ENCODE measurements at regions not wholly inside any gene's neighbourhood (a gene's known extent, or its start where the extent isn't known, plus 50 kb on each side); places are given as distances from the start of the nearest gene placed in this dataset.

- Histone ChIP-seq H3K4me3 (ENCODE audit: low read depth in 1 of 2, low read length in 2 of 2) (no peak overlapping the region), H3K9me3 (ENCODE audit: control insufficient read depth in 1 of 2, low read length in 2 of 2) (no peaks in the 10 kb centered on the region), H3K36me3 (ENCODE audit: control insufficient read depth in 1 of 2, insufficient read depth in 2 of 2, low read length in 2 of 2) (no peaks in the 10 kb centered on the region), H3K27ac (ENCODE audit: low read length) (no peak overlapping the region), H3K27me3 (ENCODE audit: low read depth, low read length) (no peaks in the 10 kb centered on the region), H3K4me1 (ENCODE audit: control insufficient read depth in 1 of 2, insufficient read depth in 2 of 2, low read length in 2 of 2) (peaks cover 0 to 11% of the 10 kb centered on the region in 2 donors)
These were observed 70.7 kb upstream of the UBE2E1 start for GRCh38 chr3:23735062-23735461.

- H3K4me3 ChIP-seq (ENCODE audit: low read depth in 1 of 2, low read length in 2 of 2): no peak overlapping the region
- H3K4me1 ChIP-seq (ENCODE audit: control insufficient read depth in 1 of 2, insufficient read depth in 2 of 2, low read length in 2 of 2): peaks cover 0 to 11% of the 10 kb centered on the region in 2 donors
- H3K27ac ChIP-seq (ENCODE audit: low read length): no peak overlapping the region
- H3K27me3 ChIP-seq (ENCODE audit: low read depth, low read length): no peaks in the 10 kb centered on the region
- no peaks in the 10 kb centered on the region for H3K36me3 ChIP-seq (ENCODE audit: control insufficient read depth in 1 of 2, insufficient read depth in 2 of 2, low read length in 2 of 2)
- no peaks in the 10 kb centered on the region for H3K9me3 ChIP-seq (ENCODE audit: control insufficient read depth in 1 of 2, low read length in 2 of 2)
These were observed 70.0 kb upstream of the UBE2E1 start for GRCh38 chr3:23735535-23736326.

GRCh38 chr3:23738944-23739343 lies 66.8 kb upstream of the UBE2E1 start:
- no peaks in the 10 kb centered on the region for H3K9me3 ChIP-seq (ENCODE audit: control insufficient read depth in 1 of 2, low read length in 2 of 2)
- peaks cover 0 to 11% of the 10 kb centered on the region in 2 donors for H3K4me1 ChIP-seq (ENCODE audit: control insufficient read depth in 1 of 2, insufficient read depth in 2 of 2, low read length in 2 of 2)
- no peaks in the 10 kb centered on the region for H3K27me3 ChIP-seq (ENCODE audit: low read depth, low read length)
- no peak overlapping the region for H3K27ac ChIP-seq (ENCODE audit: low read length)
- H3K36me3 ChIP-seq (ENCODE audit: control insufficient read depth in 1 of 2, insufficient read depth in 2 of 2, low read length in 2 of 2): no peaks in the 10 kb centered on the region
- no peak overlapping the region for H3K4me3 ChIP-seq (ENCODE audit: low read depth in 1 of 2, low read length in 2 of 2)

- Histone ChIP-seq H3K27ac (ENCODE audit: low read length) (no peak overlapping the region), H3K4me3 (ENCODE audit: low read depth in 1 of 2, low read length in 2 of 2) (no peak overlapping the region)
These were observed 66.2 kb upstream of the UBE2E1 start for GRCh38 chr3:23739536-23739935.

GRCh38 chr3:23740517-23740965 lies 65.2 kb upstream of the UBE2E1 start:
- no peaks in the 10 kb centered on the region for H3K27me3 ChIP-seq (ENCODE audit: low read depth, low read length)
- H3K4me1 ChIP-seq (ENCODE audit: control insufficient read depth in 1 of 2, insufficient read depth in 2 of 2, low read length in 2 of 2): peaks cover 0 to 10% of the 10 kb centered on the region in 2 donors
- H3K9me3 ChIP-seq (ENCODE audit: control insufficient read depth in 1 of 2, low read length in 2 of 2): no peaks in the 10 kb centered on the region
- no peaks in the 10 kb centered on the region for H3K36me3 ChIP-seq (ENCODE audit: control insufficient read depth in 1 of 2, insufficient read depth in 2 of 2, low read length in 2 of 2)
- no peak overlapping the region for H3K27ac ChIP-seq (ENCODE audit: low read length)
- H3K4me3 ChIP-seq (ENCODE audit: low read depth in 1 of 2, low read length in 2 of 2): no peak overlapping the region

More at GRCh38 chr3:23739536-23739935, 66.2 kb upstream of the UBE2E1 start:
- no peaks in the 10 kb centered on the region for H3K36me3 ChIP-seq (ENCODE audit: control insufficient read depth in 1 of 2, insufficient read depth in 2 of 2, low read length in 2 of 2)
- no peaks in the 10 kb centered on the region for H3K27me3 ChIP-seq (ENCODE audit: low read depth, low read length)
- peaks cover 0 to 11% of the 10 kb centered on the region in 2 donors for H3K4me1 ChIP-seq (ENCODE audit: control insufficient read depth in 1 of 2, insufficient read depth in 2 of 2, low read length in 2 of 2)
- no peaks in the 10 kb centered on the region for H3K9me3 ChIP-seq (ENCODE audit: control insufficient read depth in 1 of 2, low read length in 2 of 2)

GRCh38 chr3:23741036-23741706 lies 64.6 kb upstream of the UBE2E1 start:
- no peak overlapping the region for H3K4me3 ChIP-seq (ENCODE audit: low read depth in 1 of 2, low read length in 2 of 2)
- H3K9me3 ChIP-seq (ENCODE audit: control insufficient read depth in 1 of 2, low read length in 2 of 2): no peaks in the 10 kb centered on the region
- no peaks in the 10 kb centered on the region for H3K27me3 ChIP-seq (ENCODE audit: low read depth, low read length)
- H3K36me3 ChIP-seq (ENCODE audit: control insufficient read depth in 1 of 2, insufficient read depth in 2 of 2, low read length in 2 of 2): no peaks in the 10 kb centered on the region
- peaks cover 0 to 4% of the 10 kb centered on the region in 2 donors for H3K4me1 ChIP-seq (ENCODE audit: control insufficient read depth in 1 of 2, insufficient read depth in 2 of 2, low read length in 2 of 2)
- no peak overlapping the region for H3K27ac ChIP-seq (ENCODE audit: low read length)

- Histone ChIP-seq H3K4me1 (ENCODE audit: control insufficient read depth in 1 of 2, insufficient read depth in 2 of 2, low read length in 2 of 2) (peaks cover 0 to 4% of the 10 kb centered on the region in 2 donors), H3K27ac (ENCODE audit: low read length) (no peak overlapping the region), H3K4me3 (ENCODE audit: low read depth in 1 of 2, low read length in 2 of 2) (no peak overlapping the region), H3K27me3 (ENCODE audit: low read depth, low read length) (no peaks in the 10 kb centered on the region), H3K9me3 (ENCODE audit: control insufficient read depth in 1 of 2, low read length in 2 of 2) (no peaks in the 10 kb centered on the region), H3K36me3 (ENCODE audit: control insufficient read depth in 1 of 2, insufficient read depth in 2 of 2, low read length in 2 of 2) (no peaks in the 10 kb centered on the region)
These were observed 62.5 kb upstream of the UBE2E1 start for GRCh38 chr3:23743141-23743784.

- no peak overlapping the region for H3K4me3 ChIP-seq (ENCODE audit: low read depth in 1 of 2, low read length in 2 of 2)
- no peaks in the 10 kb centered on the region for H3K9me3 ChIP-seq (ENCODE audit: control insufficient read depth in 1 of 2, low read length in 2 of 2)
- H3K27me3 ChIP-seq (ENCODE audit: low read depth, low read length): no peaks in the 10 kb centered on the region
- H3K36me3 ChIP-seq (ENCODE audit: control insufficient read depth in 1 of 2, insufficient read depth in 2 of 2, low read length in 2 of 2): no peaks in the 10 kb centered on the region
- H3K4me1 ChIP-seq (ENCODE audit: control insufficient read depth in 1 of 2, insufficient read depth in 2 of 2, low read length in 2 of 2): peaks cover 0 to 3% of the 10 kb centered on the region in 2 donors
- H3K27ac ChIP-seq (ENCODE audit: low read length): no peak overlapping the region
These were observed 59.3 kb upstream of the UBE2E1 start for GRCh38 chr3:23746441-23746840.

- Histone ChIP-seq H3K36me3 (ENCODE audit: control insufficient read depth in 1 of 2, insufficient read depth in 2 of 2, low read length in 2 of 2) (no peaks in the 10 kb centered on the region), H3K27me3 (ENCODE audit: low read depth, low read length) (no peaks in the 10 kb centered on the region), H3K4me3 (ENCODE audit: low read depth in 1 of 2, low read length in 2 of 2) (no peak overlapping the region), H3K9me3 (ENCODE audit: control insufficient read depth in 1 of 2, low read length in 2 of 2) (no peaks in the 10 kb centered on the region), H3K27ac (ENCODE audit: low read length) (no peak overlapping the region), H3K4me1 (ENCODE audit: control insufficient read depth in 1 of 2, insufficient read depth in 2 of 2, low read length in 2 of 2) (peaks cover 0 to 3% of the 10 kb centered on the region in 2 donors)
These were observed 57.9 kb upstream of the UBE2E1 start for GRCh38 chr3:23747841-23748240.

GRCh38 chr3:23748398-23749110 lies 57.2 kb upstream of the UBE2E1 start:
- no peak overlapping the region for H3K27ac ChIP-seq (ENCODE audit: low read length)

GRCh38 chr3:23749609-23750008 lies 56.1 kb upstream of the UBE2E1 start:
- Histone ChIP-seq H3K4me1 (ENCODE audit: control insufficient read depth in 1 of 2, insufficient read depth in 2 of 2, low read length in 2 of 2) (peaks cover 0 to 3% of the 10 kb centered on the region in 2 donors), H3K27ac (ENCODE audit: low read length) (no peak overlapping the region), H3K4me3 (ENCODE audit: low read depth in 1 of 2, low read length in 2 of 2) (no peak overlapping the region), H3K36me3 (ENCODE audit: control insufficient read depth in 1 of 2, insufficient read depth in 2 of 2, low read length in 2 of 2) (no peaks in the 10 kb centered on the region), H3K9me3 (ENCODE audit: control insufficient read depth in 1 of 2, low read length in 2 of 2) (no peaks in the 10 kb centered on the region), H3K27me3 (ENCODE audit: low read depth, low read length) (no peaks in the 10 kb centered on the region)

More at GRCh38 chr3:23748398-23749110, 57.2 kb upstream of the UBE2E1 start:
- H3K4me1 ChIP-seq (ENCODE audit: control insufficient read depth in 1 of 2, insufficient read depth in 2 of 2, low read length in 2 of 2): peaks cover 0 to 3% of the 10 kb centered on the region in 2 donors
- H3K4me3 ChIP-seq (ENCODE audit: low read depth in 1 of 2, low read length in 2 of 2): no peak overlapping the region
- H3K27me3 ChIP-seq (ENCODE audit: low read depth, low read length): no peaks in the 10 kb centered on the region
- no peaks in the 10 kb centered on the region for H3K36me3 ChIP-seq (ENCODE audit: control insufficient read depth in 1 of 2, insufficient read depth in 2 of 2, low read length in 2 of 2)
- no peaks in the 10 kb centered on the region for H3K9me3 ChIP-seq (ENCODE audit: control insufficient read depth in 1 of 2, low read length in 2 of 2)
